ENCODE measurements at regions not wholly inside any gene's neighbourhood (a gene's known extent, or its start where the extent isn't known, plus 50 kb on each side); places are given as distances from the start of the nearest gene placed in this dataset.

DNA sequence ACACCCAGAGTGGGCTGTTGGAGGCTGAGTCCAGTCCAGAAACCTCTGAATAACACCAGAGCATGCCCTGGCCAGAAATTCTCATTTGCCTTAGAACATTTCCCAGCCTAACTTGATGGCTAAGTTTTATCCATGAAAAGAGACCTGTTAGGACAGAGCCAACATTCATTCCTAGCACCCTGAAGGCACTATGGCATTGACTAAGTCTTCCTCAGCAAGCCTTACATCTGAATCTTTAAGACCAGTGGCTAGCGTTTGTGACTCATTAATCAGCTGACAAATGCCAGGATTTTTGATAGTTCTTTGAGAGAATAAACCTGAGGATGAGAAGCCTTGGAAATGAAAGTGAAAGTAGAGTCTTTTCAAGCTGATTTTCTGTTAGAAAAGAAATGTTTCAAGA is 1087.1 kb upstream of the ALCAM start:
- no peak for TF ChIP-seq POLR2A (IDR thresholded peaks at IDR 0.05)
- TF ChIP-seq, protein P1, sequence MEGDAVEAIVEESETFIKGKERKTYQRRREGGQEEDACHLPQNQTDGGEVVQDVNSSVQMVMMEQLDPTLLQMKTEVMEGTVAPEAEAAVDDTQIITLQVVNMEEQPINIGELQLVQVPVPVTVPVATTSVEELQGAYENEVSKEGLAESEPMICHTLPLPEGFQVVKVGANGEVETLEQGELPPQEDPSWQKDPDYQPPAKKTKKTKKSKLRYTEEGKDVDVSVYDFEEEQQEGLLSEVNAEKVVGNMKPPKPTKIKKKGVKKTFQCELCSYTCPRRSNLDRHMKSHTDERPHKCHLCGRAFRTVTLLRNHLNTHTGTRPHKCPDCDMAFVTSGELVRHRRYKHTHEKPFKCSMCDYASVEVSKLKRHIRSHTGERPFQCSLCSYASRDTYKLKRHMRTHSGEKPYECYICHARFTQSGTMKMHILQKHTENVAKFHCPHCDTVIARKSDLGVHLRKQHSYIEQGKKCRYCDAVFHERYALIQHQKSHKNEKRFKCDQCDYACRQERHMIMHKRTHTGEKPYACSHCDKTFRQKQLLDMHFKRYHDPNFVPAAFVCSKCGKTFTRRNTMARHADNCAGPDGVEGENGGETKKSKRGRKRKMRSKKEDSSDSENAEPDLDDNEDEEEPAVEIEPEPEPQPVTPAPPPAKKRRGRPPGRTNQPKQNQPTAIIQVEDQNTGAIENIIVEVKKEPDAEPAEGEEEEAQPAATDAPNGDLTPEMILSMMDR (IDR thresholded peaks at IDR 0.05): no peak
